NCI-H1105 treated with DMSO at 0.1 percent for 48 hours (cell line): ENCODE measurements at regions not wholly inside any gene's neighbourhood (a gene's known extent, or its start where the extent isn't known, plus 50 kb on each side); places are given as distances from the start of the nearest gene placed in this dataset.

Experiments
- DNase-seq: peaks from one replicate; lab custom pipeline; 2025; lab: John Stamatoyannopoulos, UW

DNA sequence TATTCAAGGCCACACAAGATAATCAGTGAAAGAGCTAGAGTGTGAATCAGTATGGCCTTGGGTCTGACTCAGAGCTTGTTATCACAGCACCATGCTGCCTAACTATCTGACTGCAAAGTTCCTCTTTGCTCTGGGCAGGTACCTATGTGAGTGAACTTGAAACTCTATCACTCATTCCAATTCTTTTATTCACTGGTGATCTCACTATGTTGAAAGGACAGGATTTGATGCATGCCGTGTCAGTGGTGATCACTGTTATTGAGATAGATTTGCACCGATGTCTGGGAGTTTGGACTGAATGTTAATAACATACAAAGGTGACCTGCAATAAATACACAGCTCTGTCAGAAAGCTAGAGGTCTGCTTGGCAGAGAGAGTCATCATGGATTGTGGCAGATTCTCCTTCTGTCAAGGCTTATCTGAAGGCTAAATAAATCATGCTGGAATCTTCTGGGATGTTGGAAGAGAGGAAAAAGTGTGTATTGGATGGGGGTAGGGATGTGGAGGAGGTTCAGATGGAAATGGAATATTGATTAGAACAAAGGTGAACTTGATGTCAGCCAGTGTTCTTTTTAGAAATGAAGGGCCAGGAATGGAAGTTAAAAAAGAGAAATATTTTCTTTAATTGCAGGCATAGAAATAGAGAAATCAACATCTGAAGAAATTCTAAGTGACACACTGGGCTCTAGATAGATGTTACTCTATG lies 91.8 kb upstream of the TNC start:
- no peak for DNase-seq

DNA sequence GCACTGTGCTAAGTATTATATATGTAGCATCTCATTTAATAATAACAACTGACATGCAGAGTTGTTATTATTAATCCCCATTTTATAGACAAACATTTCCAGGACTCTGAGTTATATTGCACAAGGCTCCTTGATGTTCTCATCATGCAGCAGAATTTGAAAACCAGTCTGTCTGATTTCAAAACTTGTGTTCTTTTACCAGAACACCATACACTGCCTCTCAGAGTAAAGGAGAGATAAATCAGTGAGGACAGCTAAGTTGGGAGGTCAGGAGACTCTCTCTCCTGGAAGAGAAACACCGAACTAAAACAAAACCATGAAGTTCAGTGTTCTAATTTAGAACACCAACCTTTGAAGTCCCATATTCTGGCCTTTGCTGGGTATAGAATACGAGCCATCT lies 92.7 kb upstream of the TNC start:
- no peak for DNase-seq

DNA sequence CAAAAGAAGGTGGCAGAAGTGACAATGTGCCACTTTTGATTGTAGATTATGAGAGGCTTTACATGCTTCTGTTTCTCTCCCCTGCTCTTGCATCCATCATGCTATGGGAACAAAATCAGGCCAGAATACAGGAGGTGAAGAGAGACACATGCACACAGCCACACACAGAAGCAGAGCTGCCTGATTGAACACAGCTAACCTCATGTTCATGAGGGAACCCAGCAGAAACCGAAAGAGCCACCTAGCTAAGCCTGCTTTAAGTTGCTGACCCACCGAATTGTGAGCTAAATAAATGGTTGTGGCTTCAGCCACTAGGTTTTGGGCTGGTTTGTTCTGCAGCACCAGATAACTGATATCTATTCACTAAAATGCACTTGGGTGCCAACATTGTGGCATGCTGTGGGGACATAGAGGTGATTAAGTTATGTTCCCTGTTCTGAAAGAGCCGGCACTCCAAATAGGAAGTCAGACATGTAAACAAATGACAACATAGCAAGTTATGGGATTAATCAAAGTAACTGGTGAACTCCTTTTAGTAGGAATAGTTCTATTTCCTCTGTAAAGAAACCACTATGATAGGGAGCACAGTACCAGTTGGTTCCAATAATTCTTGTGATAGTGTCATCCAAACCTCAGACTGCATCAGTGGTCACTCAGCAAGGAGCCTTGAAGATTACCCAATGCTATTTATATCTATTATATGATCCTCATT lies 93.6 kb upstream of the TNC start:
- no peak for DNase-seq

DNA sequence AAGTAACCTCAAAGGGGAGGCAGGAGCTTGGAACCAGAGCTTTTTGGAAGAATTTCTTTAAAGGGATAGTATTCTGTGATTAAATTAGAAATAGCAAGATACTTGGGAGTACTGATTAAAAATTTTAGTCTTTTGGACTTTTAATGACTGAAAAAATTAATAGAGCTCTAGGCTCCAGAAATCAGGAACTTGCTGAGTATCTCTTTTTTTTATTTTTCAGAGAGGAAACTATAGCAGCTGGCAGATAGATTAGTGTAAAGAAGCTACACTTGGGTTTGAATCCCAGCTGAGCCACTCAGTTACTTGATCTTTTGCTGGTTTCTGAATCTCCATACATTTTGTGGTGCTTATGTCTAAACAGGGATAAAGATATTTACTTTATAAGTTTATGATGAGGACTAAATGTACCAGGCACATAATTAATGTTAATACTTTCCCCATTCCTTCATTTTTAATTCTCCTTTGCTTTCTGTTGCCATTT lies 94.2 kb upstream of the TNC start:
- no peak for DNase-seq

DNA sequence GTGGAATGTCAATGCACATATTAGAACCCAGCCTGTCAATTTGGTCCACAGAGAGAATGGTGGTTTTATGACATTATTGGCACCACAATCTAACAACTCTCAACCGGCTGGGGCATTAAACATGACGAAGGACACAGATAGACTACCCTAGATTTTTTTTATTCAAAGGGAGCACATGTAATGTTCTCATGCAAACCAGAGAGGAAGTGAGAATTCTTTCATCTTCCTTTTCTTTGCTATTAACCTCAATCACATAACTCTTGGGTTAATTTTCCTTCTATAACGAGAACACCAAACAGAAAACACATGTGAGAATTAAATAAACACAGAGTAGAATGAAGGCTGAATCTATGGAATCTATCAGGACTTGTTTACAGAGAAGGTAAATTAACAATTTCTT lies 94.9 kb upstream of the TNC start:
- no peak for DNase-seq

DNA sequence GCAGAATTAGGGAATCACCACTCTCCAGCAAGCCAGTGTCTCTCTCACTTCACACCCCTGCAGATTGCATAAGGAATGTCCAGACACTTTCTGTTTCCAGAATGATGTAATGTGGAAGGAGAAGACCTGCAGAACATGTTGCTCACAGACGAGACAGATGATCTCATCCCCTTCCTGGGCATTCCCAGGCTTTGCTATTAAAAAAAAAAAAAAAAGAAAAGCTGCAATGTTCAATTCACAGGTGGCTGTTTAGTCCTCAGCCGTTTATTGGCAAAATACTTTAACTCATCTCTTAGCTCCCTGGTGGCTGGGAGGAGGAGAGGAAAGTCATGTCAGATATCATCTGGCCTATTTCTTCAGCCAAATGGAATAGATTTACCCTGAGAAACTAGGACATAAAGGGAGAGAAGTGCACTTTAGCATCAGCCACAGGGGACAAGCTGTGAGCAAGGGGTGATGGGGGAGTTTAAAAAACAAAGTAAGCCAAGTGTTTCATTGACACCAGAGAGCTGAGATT lies 95.9 kb upstream of the TNC start:
- DNase-seq, result no peak

DNA sequence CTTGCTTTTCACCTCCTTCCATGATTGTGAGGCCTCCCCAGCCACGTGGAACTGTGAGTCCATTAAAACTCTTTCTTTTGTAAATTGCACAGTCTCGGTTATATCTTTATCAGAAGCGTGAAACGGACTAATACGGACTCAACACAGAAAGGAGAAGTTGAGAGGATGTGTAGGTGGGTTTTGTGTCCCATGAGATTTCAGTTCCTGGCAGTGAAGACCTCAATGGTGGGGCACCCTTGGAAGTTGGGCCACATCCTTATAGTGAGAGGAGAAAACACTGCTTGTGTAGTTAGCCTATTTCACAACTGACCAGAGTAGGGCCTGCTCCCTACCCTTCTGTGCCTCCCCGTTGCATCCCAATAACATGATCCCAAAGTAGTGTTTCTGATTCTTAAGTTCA lies 98.9 kb upstream of the TNC start:
- no peak for DNase-seq

DNA sequence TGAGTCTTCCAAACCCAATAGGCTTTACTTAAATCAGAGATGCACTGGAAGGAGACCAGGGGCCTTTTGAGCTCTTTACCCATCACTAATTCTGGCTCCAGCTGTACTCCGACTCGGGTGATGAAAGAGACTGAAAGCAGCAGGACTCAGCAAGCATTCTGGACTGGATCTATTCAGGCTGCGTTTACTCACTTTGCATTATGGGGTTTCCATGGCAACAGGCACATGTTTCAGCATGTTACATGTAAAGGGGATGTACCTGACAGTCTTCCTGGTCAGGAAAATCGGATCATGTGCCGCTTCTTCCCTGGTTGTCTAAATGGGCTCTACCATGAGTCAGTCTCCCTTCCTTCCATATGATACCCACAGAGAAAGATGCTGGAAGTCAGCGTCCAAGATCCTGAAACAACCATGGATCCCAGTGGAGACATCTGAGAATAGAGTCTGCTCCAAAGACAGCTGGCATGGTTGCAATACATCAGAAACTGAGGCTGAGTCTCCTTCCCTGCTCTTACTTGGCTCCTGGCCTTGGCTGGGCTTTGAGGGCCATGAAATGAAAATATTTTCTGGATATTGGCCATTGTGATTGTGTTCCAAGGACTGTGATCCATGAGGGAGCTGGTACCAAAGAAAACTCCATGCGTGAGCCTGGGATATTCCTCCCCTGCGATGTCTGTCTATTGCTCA lies 102.5 kb upstream of the TNC start:
- DNase-seq, result no peak

DNA sequence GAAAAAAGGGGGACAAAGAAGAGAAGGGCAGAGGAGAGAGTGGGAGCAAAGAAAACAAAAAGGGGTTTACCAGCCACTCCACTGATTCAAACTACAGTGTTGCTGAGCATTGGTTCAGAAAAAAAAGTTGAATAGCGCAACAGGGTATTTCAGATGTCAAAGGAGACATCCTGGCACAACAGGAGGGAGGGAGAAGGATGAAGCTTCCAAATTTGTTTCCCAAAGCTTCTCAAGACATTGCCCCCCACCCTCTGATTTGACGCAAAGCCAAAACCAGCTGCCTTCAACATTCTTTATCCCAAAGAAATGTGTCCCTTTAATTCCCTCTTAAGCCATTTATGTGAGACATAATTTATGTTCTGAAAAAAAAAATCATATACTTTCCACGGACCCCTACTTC lies 105.5 kb upstream of the TNC start:
- no peak for DNase-seq

DNA sequence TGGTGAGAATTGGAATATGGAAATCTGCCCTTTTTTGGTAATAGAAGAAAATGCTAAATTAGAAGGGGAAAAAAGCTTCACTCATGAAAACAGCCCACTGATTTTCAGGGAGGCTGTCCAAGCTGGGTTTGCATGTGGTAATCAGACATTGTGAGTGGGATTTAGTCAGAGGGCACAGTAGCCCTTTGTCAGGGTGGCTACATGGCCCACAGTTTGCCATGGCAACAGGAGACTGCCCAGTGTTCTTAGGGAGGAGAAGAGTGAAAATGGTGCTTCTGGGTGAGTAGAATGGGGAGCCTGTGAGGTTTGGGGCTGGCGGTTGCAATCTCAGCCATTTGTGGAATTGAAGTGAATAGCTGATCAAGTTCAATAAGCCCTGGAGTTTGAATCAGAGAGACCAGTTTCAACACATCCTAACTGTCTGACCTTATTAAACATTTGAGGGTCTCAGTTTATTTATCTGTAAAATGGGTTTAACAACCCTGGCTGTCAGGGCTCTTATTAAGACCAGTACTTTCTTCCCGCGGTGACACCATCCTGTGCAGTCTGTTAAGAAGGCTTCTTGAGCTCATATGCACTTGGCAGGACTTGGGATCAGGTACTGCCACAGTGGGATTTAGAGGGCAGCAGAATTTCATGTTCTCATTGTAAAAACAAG lies 107.6 kb upstream of the TNC start:
- no peak for DNase-seq

DNA sequence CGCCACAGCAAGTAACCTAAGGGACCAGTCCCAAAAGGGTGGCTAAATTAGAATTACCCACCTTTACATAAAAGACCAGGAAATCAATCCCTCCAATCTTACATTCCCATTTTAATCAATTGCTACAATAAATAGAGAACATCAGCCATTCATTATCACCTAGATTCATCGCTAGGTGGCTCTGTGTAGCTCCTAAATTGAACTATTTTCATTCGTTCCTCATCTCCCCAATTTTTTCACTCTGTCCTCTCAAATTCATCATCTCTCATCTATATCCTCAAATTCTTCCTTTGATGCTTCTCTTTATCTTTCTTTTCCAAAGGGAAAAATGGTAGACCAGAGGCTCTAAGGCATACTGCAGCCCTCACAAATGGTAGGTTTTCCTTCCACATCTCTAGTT lies 108.2 kb upstream of the TNC start:
- DNase-seq, result no peak

DNA sequence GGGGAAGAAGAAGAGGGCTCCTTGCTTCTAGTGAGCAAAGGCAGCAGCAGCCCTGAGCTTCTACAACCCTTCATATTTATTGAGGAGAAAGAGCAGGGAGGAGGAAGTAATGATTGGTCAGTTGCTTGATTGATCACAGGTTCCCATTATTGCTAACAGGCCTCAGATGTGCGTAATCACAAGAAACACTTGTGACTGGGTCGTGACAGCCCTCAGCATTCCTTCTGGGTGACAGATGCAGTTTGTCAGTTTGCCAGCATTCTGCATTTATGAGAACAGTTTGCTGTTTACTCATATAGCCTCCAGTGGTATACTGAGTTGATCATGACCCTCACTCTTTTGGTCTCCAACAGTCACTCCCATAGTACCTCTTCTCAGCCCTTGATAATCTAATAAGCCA lies 111.5 kb upstream of the TNC start:
- no peak for DNase-seq

DNA sequence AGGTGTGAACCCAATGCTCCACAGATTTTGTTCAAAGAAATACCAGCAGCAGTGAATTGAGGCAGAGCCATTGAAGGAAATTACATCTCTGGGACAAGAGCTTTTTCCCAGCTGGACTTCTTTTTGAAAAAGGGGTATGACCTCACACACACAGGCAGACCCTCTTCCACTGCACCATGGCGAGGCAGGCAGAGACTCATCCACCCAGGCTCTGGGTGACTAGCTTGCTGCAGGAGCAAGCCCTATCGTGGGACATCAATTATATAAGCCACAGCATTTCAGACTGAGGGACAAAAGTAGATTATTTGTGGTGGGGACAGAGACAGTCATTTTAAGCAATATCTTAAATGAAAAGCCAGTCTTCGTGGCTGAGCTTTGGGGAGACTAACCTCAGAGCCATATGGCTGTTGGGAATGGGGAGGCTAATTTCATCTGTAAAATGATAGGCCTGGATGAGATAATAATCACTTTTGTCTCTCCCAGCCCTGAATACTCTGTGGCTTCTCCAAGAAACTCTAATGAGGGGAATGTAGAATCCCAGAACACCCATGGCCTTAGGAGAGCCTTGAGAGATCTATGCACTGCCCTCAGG lies 113.1 kb upstream of the TNC start:
- DNase-seq, result no peak

DNA sequence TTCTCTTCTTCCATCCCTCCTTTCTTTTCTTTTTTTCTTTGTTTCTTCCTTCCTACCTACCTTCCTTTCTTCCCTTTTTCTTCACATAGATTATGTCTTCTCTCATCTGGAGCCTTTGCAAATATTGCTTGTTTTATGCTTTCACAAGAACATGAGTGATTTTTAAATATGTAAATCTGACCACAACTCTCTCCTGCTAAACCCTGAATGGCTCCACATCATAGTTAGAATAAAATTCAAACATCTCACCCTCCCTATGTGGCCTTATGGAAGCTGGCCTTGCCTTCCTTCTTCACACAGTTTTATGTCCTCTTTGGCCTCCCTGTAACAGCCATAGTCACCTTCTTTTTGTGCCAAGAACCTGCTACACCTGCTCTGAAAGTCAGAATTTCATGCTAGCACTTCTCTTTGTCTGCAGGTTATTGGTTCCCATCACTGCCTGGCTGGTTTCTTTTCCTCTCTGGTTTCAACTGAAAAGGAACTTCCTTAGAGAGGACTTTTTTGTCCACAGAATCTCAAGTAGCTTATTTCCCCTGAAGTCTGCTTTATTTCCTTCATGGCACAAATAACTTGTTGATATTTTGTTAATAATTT lies 114.3 kb upstream of the TNC start:
- DNase-seq, result no peak

DNA sequence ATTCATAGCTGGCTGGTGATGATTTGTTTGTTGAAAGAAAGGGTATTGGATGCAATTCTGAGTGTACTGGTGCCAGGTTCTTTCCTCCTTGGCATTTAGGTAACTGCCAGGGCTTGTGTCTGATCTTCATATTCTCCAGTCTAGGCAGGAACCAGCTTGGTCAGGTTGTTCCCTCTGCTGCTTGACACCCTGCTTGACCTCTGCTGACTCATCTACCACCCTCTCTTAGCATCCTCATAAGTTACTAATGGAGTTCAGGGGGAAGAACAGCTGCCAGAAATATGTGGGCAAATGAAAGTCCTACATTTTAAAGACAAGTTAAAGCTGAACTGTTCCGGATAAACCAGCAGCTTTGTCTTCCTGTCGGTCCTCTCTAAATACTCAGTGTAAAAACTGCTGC lies 116.1 kb upstream of the TNC start:
- DNase-seq, result no peak

DNA sequence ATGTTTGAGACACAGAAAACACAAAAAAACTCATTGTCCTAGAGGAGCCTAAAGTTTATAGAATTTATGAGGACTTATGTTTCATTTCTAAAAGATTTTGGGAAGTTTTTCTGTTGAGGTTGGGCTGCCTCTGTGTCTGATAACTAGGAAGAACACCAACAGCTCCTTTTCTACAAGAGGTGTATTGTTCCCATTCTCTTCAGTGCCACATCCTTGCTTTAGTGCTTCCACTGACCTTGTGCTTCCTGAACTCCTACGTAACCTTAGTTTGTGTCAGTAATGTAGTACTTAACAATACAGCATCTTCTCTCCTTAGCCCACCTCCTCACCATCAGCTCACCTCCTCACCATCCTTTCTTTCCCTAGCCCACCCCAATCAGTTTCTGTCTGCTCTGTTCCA lies 117.3 kb upstream of the TNC start:
- no peak for DNase-seq

DNA sequence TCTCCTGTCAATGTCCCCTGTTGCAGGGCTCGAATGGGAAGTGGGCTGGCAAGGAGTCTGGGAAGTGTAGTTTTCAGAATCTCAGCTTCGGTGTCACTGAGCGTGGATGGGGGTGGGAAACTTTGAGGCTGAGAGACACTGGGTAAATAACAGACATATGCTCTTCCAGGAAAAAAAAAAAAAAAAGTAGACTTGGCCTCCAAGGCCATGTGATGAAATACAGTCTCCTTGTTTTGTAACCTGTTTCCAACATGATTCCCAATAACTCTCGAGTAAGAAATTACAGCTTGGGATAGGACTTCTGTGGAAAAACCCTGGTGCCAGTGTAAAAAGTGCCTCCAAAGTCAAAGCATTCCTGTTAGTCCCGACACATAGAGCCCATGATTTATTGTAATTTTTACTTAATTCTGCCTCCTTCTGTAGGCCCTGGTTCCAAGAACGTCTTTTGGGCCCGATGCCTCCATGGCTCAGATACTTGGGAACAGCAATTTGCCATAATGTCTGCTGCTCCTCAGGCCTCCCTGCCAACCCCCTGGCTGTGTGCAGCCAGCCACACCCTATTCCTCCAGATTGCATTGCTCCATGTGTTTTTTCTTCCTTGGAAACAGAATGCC lies 119.5 kb upstream of the TNC start:
- no peak for DNase-seq

DNA sequence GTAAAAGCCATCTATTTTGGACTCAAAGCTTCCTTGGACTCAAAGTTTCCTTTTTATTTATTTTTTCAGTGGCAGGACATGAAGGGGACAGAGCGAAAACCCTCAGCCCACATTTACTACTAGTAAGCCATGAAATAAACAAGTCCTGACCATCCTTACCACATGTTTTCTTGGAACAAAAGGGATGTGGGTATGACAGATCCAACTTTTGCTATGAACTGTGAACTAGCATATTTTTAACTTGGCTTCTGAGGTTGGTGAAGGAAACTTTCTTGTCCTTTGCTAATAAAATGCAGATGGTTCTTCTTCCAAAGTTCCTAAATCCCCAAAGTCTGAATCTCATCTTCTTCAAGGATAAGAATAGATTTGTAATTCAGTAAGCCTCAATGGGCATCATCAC lies 122.7 kb upstream of the TNC start:
- DNase-seq, result no peak

DNA sequence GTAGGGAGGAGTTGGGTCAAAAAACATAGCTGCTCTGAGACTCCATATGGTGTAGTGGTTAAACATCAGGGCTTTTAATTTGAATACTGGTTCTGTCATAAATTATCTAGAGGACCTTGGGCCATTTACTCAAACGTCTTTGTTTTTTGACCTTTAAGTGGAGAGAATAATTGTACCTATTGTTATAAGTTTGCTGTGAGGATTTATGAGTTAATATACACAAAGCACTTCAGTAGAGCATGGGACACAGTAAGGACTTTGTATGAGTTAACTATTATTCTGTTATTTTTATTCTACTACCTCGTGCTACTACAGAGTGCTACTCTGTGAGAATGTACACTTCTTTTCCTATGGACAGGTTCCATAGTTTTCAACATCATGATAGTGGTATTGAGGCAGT lies 123.7 kb upstream of the TNC start:
- DNase-seq, result no peak

DNA sequence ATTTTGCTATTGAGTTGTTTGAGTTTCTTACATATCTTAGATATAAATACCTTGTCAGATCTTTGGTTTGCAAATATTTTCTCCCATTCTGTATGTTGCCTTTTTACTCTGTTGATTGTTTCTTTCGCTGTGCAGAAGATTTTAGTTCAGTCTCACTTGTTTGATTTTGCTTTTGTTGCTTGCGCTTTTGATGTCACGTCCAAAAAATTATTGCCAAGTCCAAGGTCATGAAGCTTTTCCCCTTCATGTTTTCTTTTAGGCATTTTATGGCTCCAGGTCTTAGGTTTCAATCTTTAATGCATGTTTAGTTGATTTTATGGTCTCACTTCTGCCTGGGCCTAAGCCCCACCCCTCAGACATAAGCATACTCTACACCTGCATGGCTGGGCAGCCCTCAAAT lies 131.5 kb upstream of the TNC start:
- DNase-seq, result no peak

DNA sequence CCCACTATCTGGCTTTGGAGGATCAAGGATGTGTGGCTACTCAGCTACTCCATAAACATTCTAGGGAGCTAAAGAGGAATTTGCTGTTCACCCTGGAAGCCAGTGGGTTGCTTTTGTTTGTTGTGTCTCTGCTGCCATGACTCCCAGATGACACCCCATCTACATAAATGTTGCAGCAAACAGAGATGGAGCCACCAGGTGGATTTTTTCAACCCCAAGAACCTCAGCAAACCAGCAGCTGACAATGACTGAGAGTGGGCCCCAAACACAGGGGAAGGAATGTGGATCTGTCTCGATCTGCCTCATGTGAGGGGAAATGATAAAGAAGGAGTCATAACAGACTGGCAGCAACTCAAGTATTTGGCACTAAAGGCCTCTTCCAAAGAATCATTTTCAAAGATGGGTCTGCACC lies 132.7 kb upstream of the TNC start:
- DNase-seq, result no peak
